Activated CD4-positive, alpha-beta T cell treated with anti-CD3 and anti-CD28 coated beads, Interleukin-2, amount 10 ng/mL, durations not matched to agents 7 days and 5 days (primary cell): ENCODE measurements at regions not wholly inside any gene's neighbourhood (a gene's known extent, or its start where the extent isn't known, plus 50 kb on each side); places are given as distances from the start of the nearest gene placed in this dataset.

ENCODE experiments used
- CTCF ChIA-PET: fragments of 350-600 bp; sonication (Branson Sonifier 250); formaldehyde crosslinking; loops from one replicate; lab custom pipeline; 2021; ENCODE audit warnings: antibody characterized with exemption; lab: Charles Lee
- POLR2A ChIA-PET: fragments of 350-600 bp; sonication (Branson Sonifier 250); formaldehyde crosslinking; loops from one replicate; lab custom pipeline; 2021; ENCODE audit warnings: antibody characterized with exemption; lab: Charles Lee
- DNase-seq: peaks from one replicate; pipeline ENCODE4 v3.0.0-alpha.2; 2020
- H3K27ac Mint-ChIP-seq: one replicate; pipeline ENCODE4 v1.8.0; 2021; ENCODE audit warnings: mild to moderate bottlenecking, moderate library complexity, mixed read lengths
- H3K27me3 Mint-ChIP-seq: one replicate; pipeline ENCODE4 v1.8.0; 2021; ENCODE audit warnings: mixed read lengths
- H3K36me3 Mint-ChIP-seq: one replicate; pipeline ENCODE4 v1.8.0; 2021; ENCODE audit warnings: low read depth, mixed read lengths
- H3K4me1 Mint-ChIP-seq: one replicate; pipeline ENCODE4 v1.8.0; 2021; ENCODE audit warnings: mixed read lengths
- H3K4me3 Mint-ChIP-seq: one replicate; pipeline ENCODE4 v1.8.0; 2021; ENCODE audit warnings: mild to moderate bottlenecking, moderate library complexity, mixed read lengths
- H3K9me3 Mint-ChIP-seq: one replicate; pipeline ENCODE4 v1.8.0; 2021; ENCODE audit warnings: mixed read lengths

DNA sequence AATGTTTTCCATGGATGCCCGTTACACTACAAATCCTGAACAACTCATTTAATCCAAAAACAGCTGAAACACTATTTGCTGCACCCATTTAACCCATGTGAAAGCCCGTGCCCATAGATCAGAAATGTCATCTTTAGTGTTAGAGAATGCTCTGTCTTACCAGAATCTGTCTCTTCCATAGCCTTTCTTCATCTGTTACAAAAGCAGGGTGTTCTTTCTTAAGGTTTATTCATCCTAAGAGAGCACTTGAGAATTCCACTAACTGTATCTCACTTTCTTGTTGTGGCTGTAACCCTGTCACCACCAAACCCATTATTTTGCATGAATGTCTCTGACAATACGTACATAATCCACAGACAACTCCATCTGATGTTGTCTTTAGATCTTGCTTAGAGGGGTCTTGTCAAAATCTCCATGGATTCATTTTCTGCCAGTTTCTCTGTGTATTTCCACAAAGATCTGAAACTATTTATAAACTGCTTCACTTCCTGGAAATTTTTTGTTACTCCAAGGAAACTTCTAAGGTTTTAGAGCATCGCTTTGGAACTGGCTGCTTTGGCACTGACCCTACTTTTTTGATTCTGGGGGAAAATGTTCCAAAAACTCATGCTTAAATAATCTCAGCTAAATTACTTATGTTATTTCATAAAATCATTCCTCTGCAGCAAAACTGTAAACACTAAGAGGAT, 167.8 kb upstream of the CCDC54 start:
- Mint-ChIP-seq H3K4me1 (peaks cover 5% of the 10 kb centered on the region), H3K36me3 (no peaks in the 10 kb centered on the region), H3K4me3 (no peak overlapping the region), H3K27ac (no peak overlapping the region), H3K9me3 (no peaks in the 10 kb centered on the region), H3K27me3 (peaks cover 26% of the 10 kb centered on the region)
- no peak for DNase-seq
- CTCF ChIA-PET = no interaction called here
- POLR2A ChIA-PET = no interaction called here

DNA sequence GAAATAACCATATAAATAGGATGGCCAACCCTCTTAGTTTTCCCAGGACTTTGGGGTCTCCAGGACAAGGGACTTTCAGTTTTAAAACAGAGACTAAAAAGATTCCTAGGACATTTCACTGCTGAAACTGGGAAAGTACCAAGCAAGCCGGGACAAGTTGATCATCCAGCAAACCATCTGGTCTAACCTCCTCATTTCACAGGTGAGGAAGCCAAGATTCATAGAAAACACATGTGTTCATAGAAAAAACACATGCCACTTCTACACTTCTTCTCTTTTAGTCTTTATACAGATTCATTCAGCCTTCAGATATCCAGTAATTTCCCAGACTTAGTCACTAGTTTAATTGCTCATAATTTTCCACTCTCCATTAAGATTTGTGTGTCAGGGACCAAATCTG, 165.6 kb upstream of the CCDC54 start:
- ChIA-PET POLR2A (no interaction called here), CTCF (no interaction called here)
- no peaks in the 10 kb centered on the region for H3K36me3 Mint-ChIP-seq
- H3K9me3 Mint-ChIP-seq = no peaks in the 10 kb centered on the region
- no peak overlapping the region for H3K4me3 Mint-ChIP-seq
- DNase-seq = no peak
- peaks cover 5% of the 10 kb centered on the region for H3K4me1 Mint-ChIP-seq
- H3K27me3 Mint-ChIP-seq = peaks cover 26% of the 10 kb centered on the region
- H3K27ac Mint-ChIP-seq = no peak overlapping the region

DNA sequence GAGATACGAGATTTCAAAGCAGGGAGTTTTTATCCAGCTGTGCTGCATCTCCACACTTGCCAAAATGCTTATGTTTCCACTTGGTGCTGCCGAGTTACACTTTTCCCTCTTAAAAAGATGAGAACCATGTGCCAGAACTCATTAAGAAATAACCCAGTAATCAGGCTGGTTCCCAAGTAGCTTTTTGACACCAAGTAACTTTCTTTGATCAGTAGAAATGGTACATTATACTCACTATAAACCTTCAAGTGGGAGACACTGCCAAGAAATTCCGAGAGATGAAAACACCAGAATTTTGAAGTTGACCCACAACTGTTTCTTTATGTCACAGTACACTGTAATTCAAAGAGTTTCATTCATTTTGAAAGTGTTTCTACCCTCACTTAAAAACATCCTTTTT, 164.6 kb upstream of the CCDC54 start:
- peaks cover 5% of the 10 kb centered on the region for H3K4me1 Mint-ChIP-seq
- no peak for DNase-seq
- no peaks in the 10 kb centered on the region for H3K9me3 Mint-ChIP-seq
- peaks cover 25% of the 10 kb centered on the region for H3K27me3 Mint-ChIP-seq
- CTCF ChIA-PET = no interaction called here
- H3K36me3 Mint-ChIP-seq = no peaks in the 10 kb centered on the region
- no peak overlapping the region for H3K4me3 Mint-ChIP-seq
- no peak overlapping the region for H3K27ac Mint-ChIP-seq
- POLR2A ChIA-PET = no interaction called here

DNA sequence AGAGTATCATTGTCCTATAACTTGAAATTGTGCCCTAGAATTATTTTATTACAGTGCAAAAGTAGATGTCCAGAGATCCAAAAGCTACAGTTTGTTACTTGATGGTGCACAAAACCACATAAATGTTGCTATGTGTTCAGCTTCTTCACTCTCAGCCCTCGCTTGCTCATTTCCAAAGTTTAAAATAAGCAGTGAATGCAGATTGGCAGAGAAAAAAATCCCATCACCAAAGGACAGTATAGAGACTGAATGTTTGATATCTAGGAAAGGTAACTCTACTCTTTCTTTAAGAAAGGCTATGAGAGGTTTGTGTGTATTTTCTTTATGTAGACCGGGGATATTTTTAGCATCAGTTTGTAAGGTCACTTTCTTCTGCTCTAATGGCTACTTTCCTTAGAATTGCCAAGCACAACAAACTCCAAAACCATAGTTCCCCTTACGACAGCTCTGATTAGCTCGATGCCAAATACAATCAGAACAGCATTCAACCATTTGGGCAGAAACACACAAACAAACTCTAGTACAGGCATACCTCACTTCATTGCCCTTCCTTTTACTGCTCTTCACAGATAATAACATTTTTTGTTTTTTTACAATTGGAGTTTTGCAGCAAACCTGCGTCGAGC, 164.1 kb upstream of the CCDC54 start:
- Mint-ChIP-seq H3K4me1 (peaks cover 5% of the 10 kb centered on the region), H3K4me3 (no peak overlapping the region), H3K9me3 (no peaks in the 10 kb centered on the region), H3K27ac (no peak overlapping the region), H3K36me3 (no peaks in the 10 kb centered on the region), H3K27me3 (peaks cover 21% of the 10 kb centered on the region)
- POLR2A ChIA-PET = no interaction called here
- CTCF ChIA-PET = no interaction called here
- DNase-seq = no peak

DNA sequence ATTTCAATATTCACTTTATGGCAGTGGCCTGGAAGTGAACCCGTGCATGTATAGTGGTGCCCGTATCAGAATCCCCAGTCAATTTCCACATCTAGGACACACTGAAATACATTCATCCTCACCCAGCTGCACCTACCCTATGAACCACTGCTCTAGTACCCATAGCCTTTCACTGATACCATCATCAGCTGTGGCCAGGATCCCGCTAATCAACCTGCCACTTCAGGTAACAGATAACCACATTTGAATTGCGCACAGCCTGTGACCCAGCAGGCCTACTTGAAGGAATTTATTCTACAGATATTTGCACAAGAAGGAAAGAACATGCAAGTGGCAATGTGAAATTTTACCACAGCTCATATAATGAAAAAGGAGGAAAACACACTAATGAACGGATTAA, 161.0 kb upstream of the CCDC54 start:
- CTCF ChIA-PET = interaction anchor here (0.8 kb wide), 1 partner anchor 8 kb away, joined by 3 read pairs; no protein-coding TSS in a partner anchor
- POLR2A ChIA-PET = no interaction called here
- DNase-seq = no peak
- Mint-ChIP-seq H3K9me3 (no peaks in the 10 kb centered on the region), H3K36me3 (no peaks in the 10 kb centered on the region), H3K4me3 (no peak overlapping the region), H3K4me1 (peaks cover 5% of the 10 kb centered on the region), H3K27me3 (peaks cover 8% of the 10 kb centered on the region), H3K27ac (no peak overlapping the region)

DNA sequence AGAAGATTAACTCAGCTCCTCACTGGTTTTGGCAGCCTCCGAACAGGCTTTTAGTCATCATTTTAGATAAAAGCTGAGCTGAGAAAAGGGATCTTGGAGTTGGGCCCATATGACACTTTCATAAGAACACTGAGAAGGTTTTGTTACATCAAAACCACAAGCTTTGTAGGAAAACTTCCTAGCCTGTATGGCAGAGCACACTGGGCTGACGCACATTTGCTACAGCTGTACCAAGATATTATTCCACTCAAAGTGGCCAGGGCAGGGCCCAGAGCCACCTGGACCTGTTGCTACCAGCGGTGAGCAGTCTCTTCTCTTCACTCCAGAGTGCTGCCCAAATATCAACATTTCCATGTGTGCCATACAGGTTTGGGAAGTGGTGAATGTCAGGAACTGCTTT, 160.5 kb upstream of the CCDC54 start:
- Mint-ChIP-seq H3K9me3 (no peaks in the 10 kb centered on the region), H3K4me3 (no peak overlapping the region), H3K36me3 (no peaks in the 10 kb centered on the region), H3K27ac (no peak overlapping the region), H3K27me3 (peaks cover 4% of the 10 kb centered on the region), H3K4me1 (peaks cover 5% of the 10 kb centered on the region)
- ChIA-PET POLR2A (no interaction called here), CTCF (interaction anchor here (0.8 kb wide), 1 partner anchor 9 kb away, joined by 3 read pairs; no protein-coding TSS in a partner anchor)
- DNase-seq = no peak

DNA sequence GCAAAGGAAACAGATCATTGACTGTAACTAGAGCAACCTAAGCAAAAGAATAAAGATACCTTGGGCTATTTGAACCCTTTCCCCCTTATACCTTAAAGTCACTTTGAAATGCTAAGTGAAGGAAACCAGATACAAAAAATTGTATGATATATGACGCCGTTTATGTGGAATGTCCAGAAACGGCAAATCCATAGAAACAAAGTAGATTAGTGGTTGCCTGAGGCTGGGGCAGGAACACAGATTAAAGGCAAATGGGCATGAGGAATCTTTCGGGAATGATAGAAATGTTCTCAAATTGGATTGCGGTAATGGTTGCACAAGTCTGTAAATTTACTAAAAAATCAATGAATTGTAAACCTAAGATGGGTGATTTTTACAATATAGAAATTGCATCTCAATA, 160.1 kb upstream of the CCDC54 start:
- no peak overlapping the region for H3K27ac Mint-ChIP-seq
- CTCF ChIA-PET = no interaction called here
- no peaks in the 10 kb centered on the region for H3K9me3 Mint-ChIP-seq
- no peak overlapping the region for H3K4me3 Mint-ChIP-seq
- POLR2A ChIA-PET = no interaction called here
- peaks cover 2% of the 10 kb centered on the region for H3K27me3 Mint-ChIP-seq
- DNase-seq = no peak
- H3K4me1 Mint-ChIP-seq = peaks cover 5% of the 10 kb centered on the region
- H3K36me3 Mint-ChIP-seq = no peaks in the 10 kb centered on the region

DNA sequence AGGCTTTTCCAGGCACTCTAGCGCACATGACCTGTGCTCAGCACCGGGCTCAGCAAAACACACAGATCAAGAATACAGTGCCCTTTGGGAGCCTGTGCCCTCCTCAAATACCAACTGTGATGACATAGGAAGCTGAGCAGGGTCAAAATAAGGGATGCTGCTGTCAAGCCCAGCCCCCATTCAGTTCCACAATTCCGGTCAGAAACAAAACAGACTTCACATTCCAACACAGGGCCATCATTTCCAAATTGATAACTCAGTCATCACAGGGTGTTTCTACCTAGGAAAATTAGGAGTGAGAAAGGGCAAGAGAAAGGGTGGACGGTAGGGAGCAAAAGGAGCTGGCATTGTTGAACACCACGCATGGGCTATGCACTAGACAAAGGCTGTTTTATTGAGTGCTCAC, 158.4 kb upstream of the CCDC54 start:
- H3K27ac Mint-ChIP-seq = no peak overlapping the region
- CTCF ChIA-PET = no interaction called here
- H3K9me3 Mint-ChIP-seq = no peaks in the 10 kb centered on the region

DNA sequence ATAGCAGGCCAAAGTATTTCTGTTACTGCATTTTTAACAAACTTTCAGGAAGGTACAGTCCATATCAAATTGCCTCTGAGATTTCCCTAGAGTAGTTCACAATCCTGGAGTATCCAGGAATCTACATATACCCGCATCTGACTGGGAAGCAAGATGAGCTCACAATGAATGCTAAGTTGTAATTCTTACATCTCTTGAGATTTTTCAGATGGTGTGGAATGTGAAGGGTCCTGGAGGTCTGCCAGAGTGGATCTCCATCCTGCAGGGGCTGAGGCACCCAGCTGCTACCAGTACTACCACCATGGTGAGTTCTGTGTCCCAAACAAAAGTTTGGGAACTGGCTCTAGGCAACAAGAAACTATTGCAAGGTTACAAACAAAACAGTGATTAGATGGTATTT, 156.7 kb upstream of the CCDC54 start:
- ChIA-PET CTCF (no interaction called here), POLR2A (no interaction called here)
- H3K9me3 Mint-ChIP-seq = no peaks in the 10 kb centered on the region
- peaks cover 2% of the 10 kb centered on the region for H3K27me3 Mint-ChIP-seq
- H3K4me1 Mint-ChIP-seq = no peaks in the 10 kb centered on the region
- no peak overlapping the region for H3K27ac Mint-ChIP-seq
- no peaks in the 10 kb centered on the region for H3K36me3 Mint-ChIP-seq
- H3K4me3 Mint-ChIP-seq = no peak overlapping the region
- no peak for DNase-seq

More for the DNA sequence above, 158.4 kb upstream of the CCDC54 start:
- H3K36me3 Mint-ChIP-seq = no peaks in the 10 kb centered on the region
- POLR2A ChIA-PET = no interaction called here
- no peak for DNase-seq
- peaks cover 3% of the 10 kb centered on the region for H3K27me3 Mint-ChIP-seq
- no peaks in the 10 kb centered on the region for H3K4me1 Mint-ChIP-seq
- no peak overlapping the region for H3K4me3 Mint-ChIP-seq

DNA sequence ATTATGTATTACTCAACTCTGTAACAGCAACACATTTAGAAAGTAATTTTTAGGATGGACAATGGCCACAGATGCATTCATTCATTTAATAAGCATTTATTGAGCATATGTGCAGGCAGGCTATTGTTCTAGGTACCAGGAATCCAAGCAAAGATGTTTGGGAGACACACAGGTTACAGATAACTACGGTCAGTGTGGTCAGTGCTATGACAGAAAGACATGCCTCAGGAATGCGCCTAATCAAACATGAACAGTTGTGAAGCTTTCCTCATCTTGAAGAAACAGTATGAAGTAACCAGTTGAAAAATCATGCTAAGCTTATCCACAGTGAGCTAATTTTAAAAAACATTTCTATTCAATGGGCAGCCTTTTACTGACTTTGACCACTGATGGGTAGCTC, 155.4 kb upstream of the CCDC54 start:
- CTCF ChIA-PET = no interaction called here
- Mint-ChIP-seq H3K9me3 (no peaks in the 10 kb centered on the region), H3K4me1 (no peaks in the 10 kb centered on the region), H3K27me3 (peaks cover 2% of the 10 kb centered on the region), H3K36me3 (no peaks in the 10 kb centered on the region), H3K27ac (no peak overlapping the region), H3K4me3 (no peak overlapping the region)
- no peak for DNase-seq
- POLR2A ChIA-PET = no interaction called here

DNA sequence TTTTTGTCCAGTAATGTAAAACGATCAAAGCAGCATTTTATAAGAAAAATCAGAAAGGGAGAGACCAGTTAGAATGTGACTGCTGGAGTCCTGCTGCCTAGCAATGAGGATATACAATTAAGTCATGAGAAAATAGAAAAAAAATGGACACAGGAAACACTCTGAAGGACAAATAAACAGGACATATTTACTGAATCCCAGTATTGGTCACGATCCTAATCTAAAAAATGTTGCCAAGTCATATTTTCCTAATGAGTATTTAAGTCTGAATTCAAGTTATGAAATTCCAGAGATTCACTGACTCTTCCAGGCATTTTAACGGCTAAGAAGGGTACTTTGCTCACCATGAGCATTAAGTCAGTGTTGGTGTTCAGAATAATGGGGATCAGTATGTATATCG, 154.3 kb upstream of the CCDC54 start:
- Mint-ChIP-seq H3K27me3 (peaks cover 2% of the 10 kb centered on the region), H3K27ac (no peak overlapping the region), H3K9me3 (no peaks in the 10 kb centered on the region), H3K36me3 (no peaks in the 10 kb centered on the region), H3K4me3 (no peak overlapping the region), H3K4me1 (no peaks in the 10 kb centered on the region)
- POLR2A ChIA-PET = no interaction called here
- CTCF ChIA-PET = no interaction called here
- no peak for DNase-seq

DNA sequence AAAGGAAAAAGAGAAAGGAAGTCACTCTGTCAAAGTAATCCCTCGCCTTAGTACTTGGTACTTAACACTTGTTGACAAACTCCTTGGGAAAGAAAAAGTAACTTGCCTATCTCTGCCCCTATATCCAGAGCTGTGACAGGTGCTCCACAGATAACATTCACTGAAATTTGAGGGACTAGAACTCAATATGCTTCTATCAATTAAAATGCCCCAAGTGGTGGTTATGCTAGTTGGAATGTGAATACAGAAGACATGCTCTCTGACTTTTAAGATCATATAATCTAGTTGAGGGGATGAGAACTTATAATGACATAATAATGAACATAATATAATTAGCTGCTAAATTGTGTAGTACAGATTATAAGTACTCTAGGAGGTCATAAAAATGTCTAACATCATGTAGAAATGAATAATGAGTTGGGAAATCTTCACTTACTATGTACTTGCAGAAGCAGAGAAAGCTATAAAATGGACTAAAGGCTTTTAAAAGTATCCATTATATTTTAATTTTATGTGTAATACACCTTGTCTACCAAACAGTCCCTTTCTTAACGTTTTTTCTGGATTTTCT, 153.1 kb upstream of the CCDC54 start:
- H3K27me3 Mint-ChIP-seq = peaks cover 2% of the 10 kb centered on the region
- H3K27ac Mint-ChIP-seq = no peak overlapping the region
- no peak for DNase-seq
- H3K36me3 Mint-ChIP-seq = no peaks in the 10 kb centered on the region
- H3K4me3 Mint-ChIP-seq = no peak overlapping the region
- no peaks in the 10 kb centered on the region for H3K4me1 Mint-ChIP-seq
- ChIA-PET CTCF (no interaction called here), POLR2A (no interaction called here)
- no peaks in the 10 kb centered on the region for H3K9me3 Mint-ChIP-seq

DNA sequence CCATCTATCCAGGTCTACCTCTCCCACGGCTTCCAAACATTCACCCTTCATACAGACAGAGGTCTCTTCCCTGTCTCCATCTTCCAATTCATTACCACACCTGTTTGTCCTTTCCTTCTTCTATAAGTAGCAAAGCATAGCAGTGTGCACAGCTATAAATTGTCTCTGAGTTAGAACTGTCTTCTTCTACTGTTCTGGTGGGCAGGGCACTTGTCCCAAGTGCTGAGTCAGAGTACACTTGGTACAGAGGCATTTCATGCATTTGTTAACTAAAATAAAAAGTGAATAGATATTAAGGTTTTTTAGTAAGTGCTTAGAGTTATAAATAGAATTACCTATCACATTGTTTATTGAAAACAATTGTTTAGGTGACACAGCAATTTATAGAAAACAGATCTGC, 150.1 kb upstream of the CCDC54 start:
- Mint-ChIP-seq H3K36me3 (no peaks in the 10 kb centered on the region), H3K9me3 (no peaks in the 10 kb centered on the region), H3K4me1 (no peaks in the 10 kb centered on the region), H3K27ac (no peak overlapping the region), H3K27me3 (peaks cover 14% of the 10 kb centered on the region), H3K4me3 (no peak overlapping the region)
- CTCF ChIA-PET = no interaction called here
- DNase-seq = no peak
- POLR2A ChIA-PET = no interaction called here
